GM21381 (cell line): ENCODE measurements at regions not wholly inside any gene's neighbourhood (a gene's known extent, or its start where the extent isn't known, plus 50 kb on each side); places are given as distances from the start of the nearest gene placed in this dataset.

Source experiments
- ATAC-seq: cut with Tn5 transposase; IDR thresholded peaks from one replicate; pipeline ENCODE4 v1.9.1; 2021; ENCODE audit warnings: mild to moderate bottlenecking, moderate library complexity; ENCODE audit not compliant: unreplicated experiment

DNA sequence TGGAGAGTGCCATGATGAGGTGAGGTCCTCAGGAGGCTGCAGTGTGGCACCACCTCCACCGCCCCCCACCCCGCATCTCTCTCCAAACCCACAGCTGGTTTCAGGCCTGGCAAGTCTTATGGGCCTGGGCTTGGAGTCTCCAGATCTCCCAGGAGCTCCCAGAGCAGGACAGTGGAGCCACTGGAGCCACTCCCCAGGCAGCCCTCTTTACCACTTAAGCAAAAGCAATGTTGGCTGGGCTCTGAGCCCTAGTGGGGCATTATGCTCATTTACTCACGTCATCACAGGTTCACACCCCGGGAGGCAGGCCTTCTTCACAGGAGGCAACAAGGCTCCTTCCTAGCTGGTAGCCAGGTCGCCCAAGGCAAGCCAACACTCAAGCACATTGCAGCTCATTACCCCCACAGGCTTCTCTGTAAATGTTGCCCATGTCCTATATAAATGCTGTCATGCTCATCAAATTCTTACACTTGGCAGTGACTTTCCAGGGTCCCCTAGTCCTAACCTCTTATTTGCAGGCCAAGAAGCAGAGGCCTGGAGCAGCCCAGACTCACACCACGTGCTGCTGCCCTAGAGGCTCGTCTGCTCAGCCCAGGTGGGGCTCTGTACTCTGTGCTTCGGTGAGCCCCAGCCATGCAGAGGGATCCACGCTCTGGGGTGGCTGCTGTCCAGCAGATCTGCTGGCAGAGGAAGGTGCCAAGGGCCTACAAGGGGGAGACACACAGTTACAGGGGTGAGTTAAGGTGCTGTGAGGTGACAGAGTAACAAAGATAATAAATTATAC, 459.3 kb downstream of the MATN1 start:
- no peak for ATAC-seq

DNA sequence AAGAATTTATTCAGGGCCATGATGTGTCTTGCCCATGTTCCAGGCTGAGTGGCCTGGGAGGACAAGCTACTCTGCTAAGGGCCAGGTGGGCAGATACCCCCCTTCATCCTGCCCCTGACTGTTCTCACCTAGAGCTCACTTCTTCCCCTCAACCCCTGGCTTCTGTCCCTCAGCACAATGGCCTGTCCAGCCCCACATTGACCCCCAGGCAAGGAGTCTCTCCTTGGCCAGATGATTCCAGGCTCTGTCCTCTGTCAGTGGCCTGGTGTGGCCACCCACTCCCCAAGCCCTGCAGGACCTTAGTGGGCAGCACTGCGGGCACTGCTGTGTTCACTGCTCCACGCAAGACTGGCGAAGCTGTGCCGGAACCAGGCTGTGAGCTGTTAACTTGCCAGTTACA, 460.0 kb downstream of the MATN1 start:
- no peak for ATAC-seq

- no peak for ATAC-seq
Observed at GRCh38 chr1:30262158-30262557, 461.2 kb downstream of the MATN1 start.

DNA sequence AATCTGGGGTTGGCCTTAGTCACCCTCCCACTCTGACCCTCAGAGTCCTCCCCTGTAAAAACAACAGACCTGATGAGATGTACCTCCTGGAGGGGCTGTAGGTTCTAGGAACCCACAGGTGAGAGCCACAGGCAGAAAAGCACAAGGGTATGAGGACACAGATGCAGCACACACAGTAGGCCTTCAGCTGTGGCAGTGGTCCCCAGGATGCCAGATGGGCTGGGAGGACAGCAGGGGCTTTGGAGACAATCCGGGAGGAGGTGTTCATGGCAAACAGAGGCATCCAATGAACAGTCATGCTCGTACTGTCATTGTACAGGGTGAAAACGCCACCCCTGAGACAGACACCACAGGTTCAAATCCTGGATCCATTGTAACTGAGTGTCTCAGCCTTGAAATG, 463.1 kb downstream of the MATN1 start:
- no peak for ATAC-seq

DNA sequence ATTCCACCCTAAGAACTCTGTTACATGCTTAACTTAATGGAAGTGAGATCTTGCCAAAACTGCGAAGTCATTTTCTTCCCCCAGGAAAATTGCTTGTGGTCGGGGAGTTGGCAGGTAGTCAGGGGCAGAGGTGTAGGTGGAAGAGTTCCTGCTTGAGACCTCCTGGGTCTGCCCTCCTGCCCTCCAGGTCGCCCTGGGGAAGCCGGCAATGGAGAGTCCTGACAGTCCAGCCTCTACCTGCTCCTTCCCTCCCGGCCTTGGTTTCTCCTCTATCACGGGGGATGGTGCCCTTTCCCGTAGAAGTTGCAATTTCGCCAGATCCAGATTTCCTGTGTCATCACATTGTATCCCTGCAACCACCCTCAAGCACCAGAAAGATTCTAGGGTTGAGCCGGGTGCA, 463.8 kb downstream of the MATN1 start:
- ATAC-seq = no peak

- no peak for ATAC-seq
Observed at GRCh38 chr1:30258876-30259275, 464.5 kb downstream of the MATN1 start.

- no peak for ATAC-seq
Observed at GRCh38 chr1:30258471-30258870, 464.9 kb downstream of the MATN1 start.

DNA sequence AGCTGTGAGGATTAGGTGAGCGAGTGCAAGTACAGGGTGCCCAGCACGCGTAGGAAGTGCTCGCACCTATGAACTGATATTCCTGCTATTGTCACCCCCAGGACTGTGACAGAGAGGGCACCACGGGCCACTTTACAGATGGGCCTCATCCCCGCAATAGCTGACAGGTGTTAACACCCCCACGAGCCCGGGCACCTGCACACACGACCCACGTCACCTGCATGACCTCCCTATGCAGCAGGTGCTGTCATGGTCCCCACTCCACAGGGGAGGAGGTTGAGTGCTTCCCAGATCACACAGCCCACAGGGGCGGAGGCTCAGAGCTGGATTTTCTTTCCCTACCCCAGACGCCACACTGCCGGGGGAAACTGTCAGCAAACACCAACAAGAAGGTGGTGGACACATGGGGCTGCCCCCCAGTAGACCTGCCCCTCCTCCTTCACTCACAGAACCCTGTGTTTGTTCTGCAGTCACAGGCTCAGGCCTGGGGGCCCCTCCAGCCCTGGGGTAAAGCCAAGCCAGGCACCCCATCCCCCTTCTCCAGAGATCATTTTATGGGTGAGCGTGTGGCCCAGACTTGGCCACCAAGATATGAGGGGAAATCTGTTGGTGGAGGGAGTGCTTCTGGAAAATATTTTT, 465.5 kb downstream of the MATN1 start:
- no peak for ATAC-seq

- no peak for ATAC-seq
Observed at GRCh38 chr1:30257322-30257721, 466.1 kb downstream of the MATN1 start.

GRCh38 chr1:30256911-30257310, 466.5 kb downstream of the MATN1 start:
- no peak for ATAC-seq

- no peak for ATAC-seq
Observed at GRCh38 chr1:30255111-30255724, 468.2 kb downstream of the MATN1 start.

DNA sequence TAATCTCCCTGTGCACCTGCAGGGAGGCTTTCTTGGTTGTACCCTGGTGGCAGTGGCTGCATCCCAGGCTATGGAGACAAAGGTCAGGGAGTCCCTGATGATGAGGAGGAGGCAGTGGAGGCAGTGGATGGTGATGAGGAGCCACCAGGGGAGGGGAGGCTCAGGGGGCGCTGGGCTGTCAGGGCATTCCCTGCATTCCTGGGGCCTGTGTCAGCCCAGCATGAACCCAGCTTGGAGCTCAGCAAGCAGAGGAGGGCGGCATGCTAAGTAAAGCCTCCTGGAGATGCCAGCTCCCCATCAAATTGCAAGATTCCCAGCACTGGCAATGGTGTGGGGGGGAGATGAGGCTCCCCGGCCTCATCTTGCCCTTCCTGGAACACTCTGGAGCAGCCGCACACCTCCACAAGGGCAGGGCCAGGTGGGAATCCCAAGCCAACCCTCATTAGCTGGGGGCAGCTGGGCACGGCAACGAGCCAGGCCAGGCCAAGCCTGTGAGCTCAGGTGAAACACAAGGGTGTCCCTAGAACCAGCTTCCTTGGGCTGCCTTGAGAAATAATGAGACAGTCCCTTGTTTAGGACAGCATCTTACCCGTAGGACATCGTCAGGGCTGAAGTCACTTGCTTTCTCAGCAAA, 469.5 kb downstream of the MATN1 start:
- ATAC-seq = no peak

DNA sequence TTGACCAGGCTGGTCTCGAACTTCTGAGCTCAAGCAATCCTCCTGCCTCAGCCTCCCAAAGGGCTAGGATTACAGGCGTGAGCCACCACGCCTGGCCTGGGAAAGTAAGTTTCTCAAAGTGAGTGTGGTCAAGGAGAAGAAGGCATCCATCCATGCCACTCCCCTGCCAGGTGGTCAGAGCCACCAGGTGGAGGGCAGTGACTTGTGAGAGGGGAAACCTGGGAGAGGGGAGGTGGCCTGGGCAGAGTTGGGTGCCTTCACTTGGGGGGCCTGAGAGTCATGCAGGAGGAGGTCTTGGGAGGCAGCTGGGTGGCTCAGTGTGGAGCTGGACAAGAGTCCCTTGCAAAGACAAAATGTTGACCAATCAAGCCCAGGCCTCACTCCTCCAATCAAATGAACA, 470.0 kb downstream of the MATN1 start:
- no peak for ATAC-seq

DNA sequence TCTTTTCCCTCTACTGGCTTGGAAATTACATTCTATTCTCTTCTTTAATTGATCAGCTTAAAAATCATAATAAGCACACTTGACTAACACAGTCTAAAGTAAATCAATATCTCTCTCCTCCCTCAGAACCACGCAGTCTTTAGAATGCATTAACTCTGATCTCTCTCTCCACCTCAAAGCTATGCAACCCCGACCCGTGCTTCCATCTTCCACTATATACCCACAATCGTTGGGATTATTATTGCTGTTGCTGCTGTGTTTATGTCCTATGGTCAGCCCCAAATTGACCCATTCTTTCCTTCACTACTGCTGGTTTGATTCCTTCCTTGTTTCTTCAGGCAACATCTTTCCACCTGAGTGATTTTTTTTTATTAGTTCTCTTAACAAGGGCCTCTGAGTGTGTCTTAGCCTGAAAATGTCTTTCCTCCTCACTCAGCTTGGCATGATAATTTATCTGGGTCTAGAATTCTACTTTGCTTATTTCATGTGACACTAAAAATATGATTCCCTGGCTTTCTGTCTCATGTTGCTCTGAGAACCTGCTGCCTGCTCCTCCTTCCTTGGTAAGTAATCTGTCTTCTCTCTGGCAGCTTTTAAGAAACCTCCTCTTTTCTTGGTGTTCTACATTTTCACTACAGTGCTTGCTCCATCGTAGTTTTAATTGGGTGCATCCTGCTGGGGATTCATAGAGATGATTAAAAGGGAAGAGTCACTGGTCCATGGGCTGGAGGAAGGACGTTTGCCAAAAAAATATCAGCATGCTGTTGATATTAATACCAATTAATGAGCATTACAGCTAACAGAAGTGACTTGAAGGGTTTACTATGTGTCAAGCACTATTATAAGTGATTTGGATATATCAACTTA, 472.2 kb downstream of the MATN1 start:
- ATAC-seq = no peak

GRCh38 chr1:30250338-30250983, 472.9 kb downstream of the MATN1 start:
- ATAC-seq = no peak

- no peak for ATAC-seq
Observed at GRCh38 chr1:30249446-30250337, 473.7 kb downstream of the MATN1 start.

DNA sequence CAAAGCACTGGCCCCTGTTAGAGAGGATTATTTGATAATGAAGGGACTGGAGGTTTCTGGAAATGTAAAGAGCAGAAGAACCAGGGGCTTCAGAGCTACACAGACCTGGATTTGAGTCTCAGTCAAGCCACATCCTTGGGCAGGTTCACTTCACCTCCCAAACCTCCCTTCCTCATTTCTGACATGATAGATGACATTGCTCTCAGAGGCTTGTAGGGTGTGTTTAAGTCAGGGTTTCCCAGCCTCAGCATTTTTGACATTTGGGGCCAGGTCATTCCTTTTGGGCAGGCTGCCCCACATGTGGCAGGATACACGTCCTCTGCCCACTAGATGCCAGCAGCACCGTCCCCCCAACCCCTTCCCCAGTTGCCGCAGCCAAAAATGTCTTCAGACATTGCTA, 474.6 kb downstream of the MATN1 start:
- ATAC-seq = no peak

DNA sequence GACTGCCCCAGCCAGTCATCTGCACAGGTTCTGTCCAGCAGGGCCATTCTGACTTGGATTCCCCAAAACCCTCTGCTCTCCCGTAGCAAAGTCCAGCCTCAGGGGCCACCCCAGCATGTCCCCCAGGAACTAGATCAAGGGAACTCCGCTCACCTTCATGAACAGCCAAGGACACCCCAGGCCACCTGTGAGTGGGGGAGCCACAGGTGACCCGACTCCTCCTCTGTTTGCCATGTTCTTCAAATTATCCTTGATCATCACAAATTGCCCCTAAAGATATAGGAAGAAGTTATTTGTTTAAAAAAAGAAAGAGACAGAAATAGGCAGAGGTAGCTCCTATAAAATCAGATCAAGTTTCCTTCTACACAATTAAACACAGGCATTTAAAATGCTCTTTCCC, 475.0 kb downstream of the MATN1 start:
- no peak for ATAC-seq

DNA sequence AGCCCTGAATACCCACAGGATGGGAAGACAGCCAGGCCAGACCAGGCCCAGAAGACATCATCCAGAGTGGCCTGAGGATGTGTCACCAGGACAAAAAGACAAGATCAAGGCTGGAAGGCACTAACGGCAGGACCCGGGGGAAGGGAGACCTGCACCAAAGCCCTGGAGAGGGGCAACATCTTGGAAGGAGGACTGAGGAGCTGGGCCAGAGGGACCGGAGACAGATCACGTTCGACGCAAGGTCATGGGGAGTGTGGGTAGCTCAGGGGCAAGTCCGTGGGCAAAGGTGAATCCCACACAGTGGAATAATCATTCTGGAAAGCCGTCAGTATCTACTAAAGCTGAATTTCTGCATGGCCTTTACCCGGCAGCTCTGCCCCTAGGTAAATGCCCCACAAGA, 478.6 kb downstream of the MATN1 start:
- ATAC-seq = no peak
